ENCODE measurements at regions not wholly inside any gene's neighbourhood (a gene's known extent, or its start where the extent isn't known, plus 50 kb on each side); places are given as distances from the start of the nearest gene placed in this dataset.

DNA sequence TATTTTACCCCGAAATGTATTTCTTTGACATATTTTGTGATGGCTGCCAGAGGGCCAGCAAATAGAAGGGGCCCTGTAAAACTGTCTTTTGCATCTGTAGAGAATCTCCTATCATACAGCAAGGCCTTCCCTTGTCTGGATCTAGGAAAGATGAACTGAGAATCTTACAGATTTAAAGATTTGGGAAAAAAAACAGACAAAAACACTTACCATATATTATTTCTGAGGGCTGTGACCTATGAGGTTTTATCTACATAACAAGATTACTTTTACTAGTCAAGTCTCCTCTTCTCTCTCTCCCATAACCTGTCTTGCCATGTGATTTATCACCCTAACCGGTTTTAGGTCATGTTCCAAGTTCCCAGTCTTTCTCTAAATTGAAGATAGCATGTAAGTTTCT lies 599.2 kb upstream of the CDH6 start:
- no peak for DNase-seq (ENCODE audit: low read depth, low spot score)
- no peak overlapping the region for H3K27ac ChIP-seq (ENCODE audit: low read length)
- no CpG with 5 or more reads among the region's 2 CpGs for WGBS (ENCODE audit: insufficient coverage, insufficient read length)
- no peaks in the 10 kb centered on the region for H3K27me3 ChIP-seq (ENCODE audit: control insufficient read depth, insufficient read depth, low read length)
- no peak overlapping the region for H3K4me3 ChIP-seq (ENCODE audit: low read length)
- H3K4me1 ChIP-seq (ENCODE audit: control insufficient read depth, insufficient read depth, low read length) = peaks cover 2% of the 10 kb centered on the region
- H3K36me3 ChIP-seq (ENCODE audit: control insufficient read depth, insufficient read depth, low read length) = no peaks in the 10 kb centered on the region
- no peaks in the 10 kb centered on the region for H3K9me3 ChIP-seq (ENCODE audit: control insufficient read depth, insufficient read depth, low read length)

DNA sequence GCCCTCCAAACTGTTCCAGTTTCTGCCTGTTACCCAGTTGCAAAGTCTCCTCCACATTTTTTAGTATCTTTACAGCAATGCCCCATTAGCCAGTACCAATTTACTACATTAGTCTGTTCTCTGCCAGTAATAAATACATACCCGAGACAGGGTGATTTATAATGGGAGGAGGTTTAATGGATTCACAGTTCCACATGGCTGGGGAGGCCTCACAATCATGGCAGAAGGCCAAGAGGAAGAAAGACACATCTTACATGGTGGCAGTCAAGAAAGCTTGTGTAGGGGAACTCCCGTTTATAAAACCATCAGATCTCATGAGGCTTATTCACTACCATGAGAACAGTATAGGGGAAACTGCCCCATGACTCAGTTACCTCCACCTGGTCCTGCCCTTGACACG lies 600.7 kb upstream of the CDH6 start:
- DNase-seq (ENCODE audit: low read depth, low spot score) = no peak
- WGBS (ENCODE audit: insufficient coverage, insufficient read length) = no CpG with 5 or more reads among the region's 3 CpGs
- no peaks in the 10 kb centered on the region for H3K27me3 ChIP-seq (ENCODE audit: control insufficient read depth, insufficient read depth, low read length)

DNA sequence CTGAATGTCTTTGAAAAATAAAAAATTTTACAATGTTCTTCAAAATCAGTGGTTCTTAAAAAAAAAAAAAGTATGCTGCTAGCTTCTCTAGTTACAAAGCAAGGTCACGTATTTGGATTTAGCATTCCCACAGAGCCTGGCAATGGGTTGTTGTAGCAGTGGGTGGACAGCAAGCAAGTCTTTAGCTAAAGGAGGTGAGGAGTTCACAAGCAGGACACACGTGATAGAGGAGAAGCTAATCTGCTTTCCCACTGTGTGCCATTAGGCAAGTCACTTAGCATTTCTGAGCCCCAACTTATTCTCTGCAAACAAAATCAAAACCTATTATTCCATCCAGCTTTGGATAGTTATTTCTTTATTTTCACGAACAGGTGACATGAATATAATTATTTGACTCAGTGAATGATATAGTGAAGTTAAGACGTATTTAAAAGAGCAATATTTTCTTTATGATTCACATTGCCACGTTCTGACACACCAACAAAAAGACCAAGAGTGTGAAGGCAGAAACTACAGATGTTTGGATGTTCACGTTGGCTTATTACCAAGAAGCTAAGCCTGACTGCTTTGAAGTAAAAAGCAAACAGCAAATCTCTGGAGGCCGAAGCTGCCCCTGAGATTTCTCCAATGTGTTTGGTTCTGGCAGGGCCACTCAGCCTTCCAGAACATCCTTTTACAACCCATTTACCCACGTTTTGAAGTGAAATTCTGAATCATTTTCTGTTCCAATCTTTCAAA lies 612.1 kb upstream of the CDH6 start:
- Histone ChIP-seq H3K4me1 (ENCODE audit: control insufficient read depth, insufficient read depth, low read length) (no peaks in the 10 kb centered on the region; the same call in 1 of the 2 replicates), H3K27ac (ENCODE audit: low read length) (no peak overlapping the region), H3K36me3 (ENCODE audit: control insufficient read depth, insufficient read depth, low read length) (no peaks in the 10 kb centered on the region), H3K27me3 (ENCODE audit: control insufficient read depth, insufficient read depth, low read length) (no peaks in the 10 kb centered on the region), H3K4me3 (ENCODE audit: low read length) (no peak overlapping the region), H3K9me3 (ENCODE audit: control insufficient read depth, insufficient read depth, low read length) (no peaks in the 10 kb centered on the region)
- DNase-seq (ENCODE audit: low read depth, low spot score) = no peak
- WGBS (ENCODE audit: insufficient coverage, insufficient read length) = no CpG with 5 or more reads among the region's 8 CpGs

More for the DNA sequence above, 600.7 kb upstream of the CDH6 start:
- Histone ChIP-seq H3K4me3 (ENCODE audit: low read length) (no peak overlapping the region), H3K4me1 (ENCODE audit: control insufficient read depth, insufficient read depth, low read length) (peaks cover 2% of the 10 kb centered on the region), H3K27ac (ENCODE audit: low read length) (no peak overlapping the region), H3K36me3 (ENCODE audit: control insufficient read depth, insufficient read depth, low read length) (no peaks in the 10 kb centered on the region), H3K9me3 (ENCODE audit: control insufficient read depth, insufficient read depth, low read length) (no peaks in the 10 kb centered on the region)

DNA sequence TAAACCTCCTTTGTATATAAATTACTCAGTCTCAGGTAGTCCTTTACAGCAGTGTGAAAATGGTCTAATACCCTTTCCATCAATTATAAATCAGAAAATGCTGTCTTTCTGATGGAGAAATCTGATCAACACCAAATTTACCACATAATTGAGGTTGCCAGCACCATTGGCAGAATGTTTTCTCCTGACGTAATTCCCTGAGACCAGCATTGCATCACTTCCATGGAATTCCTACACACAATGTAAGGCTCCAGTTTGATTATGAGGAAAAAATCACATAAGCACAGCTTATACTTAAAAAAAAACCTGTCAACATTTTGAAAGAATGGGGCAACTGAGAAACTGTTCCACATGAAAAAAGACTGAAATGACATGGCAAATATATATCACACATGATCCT lies 618.7 kb upstream of the CDH6 start:
- Histone ChIP-seq H3K9me3 (ENCODE audit: control insufficient read depth, insufficient read depth, low read length) (no peaks in the 10 kb centered on the region), H3K4me1 (ENCODE audit: control insufficient read depth, insufficient read depth, low read length) (no peaks in the 10 kb centered on the region), H3K27ac (ENCODE audit: low read length) (no peak overlapping the region), H3K4me3 (ENCODE audit: low read length) (no peak overlapping the region), H3K36me3 (ENCODE audit: control insufficient read depth, insufficient read depth, low read length) (no peaks in the 10 kb centered on the region), H3K27me3 (ENCODE audit: control insufficient read depth, insufficient read depth, low read length) (no peaks in the 10 kb centered on the region)
- DNase-seq (ENCODE audit: low read depth, low spot score) = no peak
- no CpG with 5 or more reads among the region's 1 CpG for WGBS (ENCODE audit: insufficient coverage, insufficient read length)

DNA sequence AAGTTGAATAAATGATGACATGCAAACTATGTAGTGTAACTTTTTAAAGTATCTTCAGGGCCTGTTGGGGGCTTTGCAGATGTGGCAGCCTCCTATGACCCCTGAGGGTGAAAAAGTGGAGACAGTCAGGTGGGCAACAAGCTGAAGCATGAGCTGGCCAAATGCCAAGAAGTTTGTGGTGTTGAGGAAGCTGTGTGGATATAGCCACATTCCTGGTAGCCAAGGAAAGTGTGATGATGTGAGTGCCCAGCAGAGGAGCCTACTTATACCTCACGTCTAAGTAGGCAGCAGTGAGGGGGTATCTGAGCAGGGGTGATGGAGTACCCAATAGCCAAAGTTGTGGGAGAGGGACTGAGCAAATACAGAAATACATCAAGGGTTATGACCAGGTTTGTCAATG lies 621.2 kb upstream of the CDH6 start:
- no peak overlapping the region for H3K4me3 ChIP-seq (ENCODE audit: low read length)
- no peak for DNase-seq (ENCODE audit: low read depth, low spot score)
- H3K27ac ChIP-seq (ENCODE audit: low read length) = no peak overlapping the region
- H3K4me1 ChIP-seq (ENCODE audit: control insufficient read depth, insufficient read depth, low read length) = no peaks in the 10 kb centered on the region
- H3K9me3 ChIP-seq (ENCODE audit: control insufficient read depth, insufficient read depth, low read length) = no peaks in the 10 kb centered on the region
- WGBS (ENCODE audit: insufficient coverage, insufficient read length) = no CpG with 5 or more reads among the region's 1 CpG
- H3K36me3 ChIP-seq (ENCODE audit: control insufficient read depth, insufficient read depth, low read length) = no peaks in the 10 kb centered on the region
- no peaks in the 10 kb centered on the region for H3K27me3 ChIP-seq (ENCODE audit: control insufficient read depth, insufficient read depth, low read length)

DNA sequence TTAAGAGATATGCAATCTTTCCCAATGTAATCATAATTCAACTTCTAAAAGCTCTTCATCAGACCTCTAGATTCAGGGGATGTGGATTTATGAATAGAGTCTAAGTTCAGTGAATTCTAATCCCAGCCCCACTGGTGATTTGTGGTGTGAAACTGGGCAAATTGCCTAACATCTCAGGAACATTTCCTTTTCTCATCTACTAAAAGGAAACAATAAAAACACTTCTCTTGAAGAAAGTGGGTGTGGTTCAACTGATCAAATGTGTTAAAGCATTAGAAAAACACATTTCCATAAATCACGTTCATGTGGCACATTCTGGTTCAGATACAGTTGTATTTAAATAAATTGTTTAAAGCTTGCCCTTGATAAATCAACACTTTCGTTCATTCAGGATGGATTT lies 631.7 kb upstream of the CDH6 start:
- no peak overlapping the region for H3K4me3 ChIP-seq (ENCODE audit: low read length)
- no peak overlapping the region for H3K27ac ChIP-seq (ENCODE audit: low read length)
- no peak for DNase-seq (ENCODE audit: low read depth, low spot score)
- no peaks in the 10 kb centered on the region for H3K27me3 ChIP-seq (ENCODE audit: control insufficient read depth, insufficient read depth, low read length)
- no peaks in the 10 kb centered on the region for H3K36me3 ChIP-seq (ENCODE audit: control insufficient read depth, insufficient read depth, low read length)
- no peaks in the 10 kb centered on the region for H3K9me3 ChIP-seq (ENCODE audit: control insufficient read depth, insufficient read depth, low read length)
- no CpG with 5 or more reads among the region's 2 CpGs for WGBS (ENCODE audit: insufficient coverage, insufficient read length)
- no peaks in the 10 kb centered on the region for H3K4me1 ChIP-seq (ENCODE audit: control insufficient read depth, insufficient read depth, low read length)

DNA sequence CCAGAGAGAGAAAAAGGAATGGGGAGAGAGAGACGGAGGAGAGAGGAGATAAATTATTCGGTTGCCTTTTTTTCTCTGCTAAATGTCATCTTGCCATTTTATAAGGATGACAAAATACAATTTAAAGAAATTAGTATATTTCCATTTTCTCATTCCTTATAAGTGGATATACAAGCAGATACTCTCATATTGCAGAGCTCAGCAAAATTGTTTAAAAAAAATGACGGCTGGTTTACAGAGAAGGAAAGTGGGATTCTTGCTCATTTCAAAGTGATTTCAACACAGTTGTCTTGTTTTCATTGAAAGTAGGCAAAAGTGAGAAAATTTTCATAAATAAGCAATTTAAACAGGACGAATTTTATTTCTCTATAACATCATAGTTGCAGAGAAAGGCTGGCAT lies 641.9 kb upstream of the CDH6 start:
- DNase-seq (ENCODE audit: low read depth, low spot score) = no peak
- no peaks in the 10 kb centered on the region for H3K4me1 ChIP-seq (ENCODE audit: control insufficient read depth, insufficient read depth, low read length)
- no peak overlapping the region for H3K27ac ChIP-seq (ENCODE audit: low read length)
- no peaks in the 10 kb centered on the region for H3K27me3 ChIP-seq (ENCODE audit: control insufficient read depth, insufficient read depth, low read length)
- H3K4me3 ChIP-seq (ENCODE audit: low read length) = no peak overlapping the region
- WGBS (ENCODE audit: insufficient coverage, insufficient read length) = no CpG with 5 or more reads among the region's 4 CpGs
- no peaks in the 10 kb centered on the region for H3K9me3 ChIP-seq (ENCODE audit: control insufficient read depth, insufficient read depth, low read length)
- no peaks in the 10 kb centered on the region for H3K36me3 ChIP-seq (ENCODE audit: control insufficient read depth, insufficient read depth, low read length)

DNA sequence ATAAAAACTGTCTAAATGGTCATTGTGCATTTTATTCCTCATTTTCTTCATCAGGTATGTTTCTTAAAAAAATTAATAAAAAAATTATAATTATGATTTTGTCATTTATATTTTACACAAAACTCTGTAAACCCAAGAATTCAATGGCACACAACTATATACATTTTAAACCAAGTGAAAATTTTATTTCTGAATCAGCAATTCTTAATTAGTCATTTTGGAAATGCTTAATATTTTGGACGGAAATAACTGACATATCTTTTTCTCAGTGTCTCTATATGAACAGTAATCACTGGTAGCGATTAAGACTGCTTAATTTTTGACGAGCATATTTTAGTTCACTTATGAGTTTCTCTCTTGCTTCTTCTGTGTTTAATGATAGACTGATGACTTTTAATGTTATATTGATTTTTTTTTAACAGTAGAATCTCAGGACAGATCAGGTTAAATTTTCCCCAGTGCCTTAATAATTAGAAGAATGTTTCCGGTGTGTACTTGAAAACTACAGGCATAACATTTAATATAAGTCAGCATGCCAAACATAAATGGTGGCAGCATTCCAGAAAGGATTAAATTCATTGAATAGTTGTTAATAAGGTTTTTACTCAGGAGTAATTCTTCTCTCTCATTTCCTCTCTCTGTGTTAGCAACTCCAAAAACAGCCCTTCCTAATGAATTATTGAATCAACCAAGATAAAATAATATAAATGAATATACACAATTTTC lies 644.7 kb upstream of the CDH6 start:
- H3K27me3 ChIP-seq (ENCODE audit: control insufficient read depth, insufficient read depth, low read length) = no peaks in the 10 kb centered on the region
- no peak overlapping the region for H3K4me3 ChIP-seq (ENCODE audit: low read length)
- H3K4me1 ChIP-seq (ENCODE audit: control insufficient read depth, insufficient read depth, low read length) = no peaks in the 10 kb centered on the region
- H3K9me3 ChIP-seq (ENCODE audit: control insufficient read depth, insufficient read depth, low read length) = no peaks in the 10 kb centered on the region
- H3K27ac ChIP-seq (ENCODE audit: low read length) = no peak overlapping the region
- no CpG with 5 or more reads among the region's 4 CpGs for WGBS (ENCODE audit: insufficient coverage, insufficient read length)
- H3K36me3 ChIP-seq (ENCODE audit: control insufficient read depth, insufficient read depth, low read length) = no peaks in the 10 kb centered on the region
- DNase-seq (ENCODE audit: low read depth, low spot score) = no peak

DNA sequence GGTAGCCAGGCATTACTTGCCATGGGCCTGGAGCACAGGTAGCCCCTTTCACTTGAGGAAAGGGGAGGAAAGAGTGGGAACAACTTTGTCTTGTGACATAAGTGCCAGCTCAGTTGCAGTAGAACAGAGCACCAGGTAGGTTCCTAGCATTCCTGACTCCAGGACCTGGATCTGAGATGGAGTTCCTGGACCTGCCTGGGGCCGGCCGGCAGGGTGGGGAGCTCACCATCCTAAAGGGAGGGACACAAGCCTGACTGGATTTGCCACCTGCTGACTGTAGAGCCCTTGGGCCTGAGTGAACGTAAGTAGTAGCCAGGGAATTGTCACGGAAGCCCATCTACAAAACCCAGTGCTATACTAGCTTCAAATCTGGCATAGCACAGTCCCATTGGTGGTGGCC lies 653.3 kb upstream of the CDH6 start:
- no CpG with 5 or more reads among the region's 4 CpGs for WGBS (ENCODE audit: insufficient coverage, insufficient read length)
- H3K27me3 ChIP-seq (ENCODE audit: control insufficient read depth, insufficient read depth, low read length) = no peaks in the 10 kb centered on the region
- H3K4me1 ChIP-seq (ENCODE audit: control insufficient read depth, insufficient read depth, low read length) = no peaks in the 10 kb centered on the region

DNA sequence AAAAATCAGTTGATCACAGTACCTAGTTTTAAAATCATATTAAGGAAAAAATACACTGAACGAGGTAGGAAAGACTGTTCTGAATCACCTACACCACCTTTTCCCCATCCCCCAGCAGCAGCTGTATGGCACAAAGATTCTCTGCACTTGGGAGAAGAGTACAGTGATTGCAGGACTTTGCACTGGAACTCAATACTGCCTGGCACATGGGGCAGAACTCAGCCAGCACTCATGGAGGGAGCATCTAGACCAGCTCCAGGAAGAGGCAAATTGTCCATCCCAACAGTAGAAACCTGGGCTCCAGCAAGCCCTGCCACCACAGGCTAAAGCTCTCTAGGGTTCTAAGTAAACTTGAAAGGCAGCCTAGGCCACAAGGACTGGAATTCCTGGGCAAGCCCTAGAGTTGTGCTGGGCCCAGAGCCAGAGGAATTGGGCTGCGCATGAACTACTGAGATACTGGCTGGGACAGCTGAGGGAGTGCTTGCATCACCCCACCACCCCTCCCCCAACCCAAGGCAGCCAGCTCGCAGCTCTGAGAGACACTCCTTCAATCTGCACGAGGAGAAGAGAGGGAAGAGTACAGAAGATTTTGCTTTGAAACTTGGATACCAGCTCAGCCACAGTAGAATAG lies 654.4 kb upstream of the CDH6 start:
- no peaks in the 10 kb centered on the region for H3K36me3 ChIP-seq (ENCODE audit: control insufficient read depth, insufficient read depth, low read length)
- DNase-seq (ENCODE audit: low read depth, low spot score) = no peak
- no peak overlapping the region for H3K4me3 ChIP-seq (ENCODE audit: low read length)
- WGBS (ENCODE audit: insufficient coverage, insufficient read length) = no CpG with 5 or more reads among the region's 4 CpGs
- H3K4me1 ChIP-seq (ENCODE audit: control insufficient read depth, insufficient read depth, low read length) = no peaks in the 10 kb centered on the region
- no peaks in the 10 kb centered on the region for H3K9me3 ChIP-seq (ENCODE audit: control insufficient read depth, insufficient read depth, low read length)
- no peak overlapping the region for H3K27ac ChIP-seq (ENCODE audit: low read length)
- no peaks in the 10 kb centered on the region for H3K27me3 ChIP-seq (ENCODE audit: control insufficient read depth, insufficient read depth, low read length)

More for the DNA sequence above, 653.3 kb upstream of the CDH6 start:
- H3K9me3 ChIP-seq (ENCODE audit: control insufficient read depth, insufficient read depth, low read length) = no peaks in the 10 kb centered on the region
- H3K36me3 ChIP-seq (ENCODE audit: control insufficient read depth, insufficient read depth, low read length) = no peaks in the 10 kb centered on the region
- DNase-seq (ENCODE audit: low read depth, low spot score) = no peak
- no peak overlapping the region for H3K4me3 ChIP-seq (ENCODE audit: low read length)
- no peak overlapping the region for H3K27ac ChIP-seq (ENCODE audit: low read length)

Measured in iPS DF 6.9 (cell line).